NB4 (cell line): ENCODE measurements at regions not wholly inside any gene's neighbourhood (a gene's known extent, or its start where the extent isn't known, plus 50 kb on each side); places are given as distances from the start of the nearest gene placed in this dataset.

Experiments
- DNase-seq: peaks from one replicate; pipeline ENCODE4 v3.0.0; 2010; ENCODE audit warnings: low read depth
- H3K4me3 ChIP-seq: one replicate; pipeline ENCODE4 v1.5.1; 2011; ENCODE audit warnings: mild to moderate bottlenecking, low read depth, low read length, moderate library complexity
- CTCF ChIP-seq: IDR thresholded peaks from one replicate; pipeline ENCODE4 v1.5.1; 2012; ENCODE audit warnings: low read depth, low read length
- MAX ChIP-seq: IDR thresholded peaks from 2 replicates; pipeline ENCODE4 v1.6.1; 2011; ENCODE audit warnings: low read depth, low read length
- MYC ChIP-seq: IDR thresholded peaks from 2 replicates; pipeline ENCODE4 v1.6.1; 2011; ENCODE audit warnings: low read depth, low read length
- POLR2A ChIP-seq: IDR thresholded peaks from 2 replicates; pipeline ENCODE4 v1.6.1; 2011; ENCODE audit warnings: mild to moderate bottlenecking; ENCODE audit not compliant: insufficient read length; ENCODE audit errors: extremely low read depth

DNA sequence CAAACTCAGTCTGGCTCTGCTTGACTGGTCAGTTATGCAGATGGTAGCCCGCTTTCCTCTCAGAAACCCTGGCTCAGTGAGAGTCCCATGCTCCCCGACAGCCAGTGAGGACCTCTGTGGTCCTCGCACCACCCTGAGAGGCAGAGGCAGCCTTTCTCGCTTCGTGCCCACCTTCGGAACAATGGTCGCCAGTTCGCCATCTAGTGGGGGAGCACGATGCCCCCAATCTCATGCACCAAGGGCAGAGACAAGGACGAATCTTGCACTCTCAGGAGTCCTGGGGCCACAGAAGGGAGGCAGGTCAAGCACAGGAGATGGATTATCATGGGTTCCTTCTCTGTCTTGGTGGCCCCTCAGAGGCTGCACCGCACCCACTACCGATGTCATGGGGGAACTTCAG lies 75.2 kb downstream of the RHCG start:
- no peak overlapping the region for H3K4me3 ChIP-seq
- no peak for DNase-seq
- TF ChIP-seq POLR2A (no peak), MYC (no peak), CTCF (peak; percentile 18), MAX (no peak)

- peak; percentile 71 for DNase-seq
- no peak overlapping the region for H3K4me3 ChIP-seq
- TF ChIP-seq MAX (no peak), MYC (no peak)
These were observed 76.9 kb downstream of the RHCG start for GRCh38 chr15:89419370-89419984.

DNA sequence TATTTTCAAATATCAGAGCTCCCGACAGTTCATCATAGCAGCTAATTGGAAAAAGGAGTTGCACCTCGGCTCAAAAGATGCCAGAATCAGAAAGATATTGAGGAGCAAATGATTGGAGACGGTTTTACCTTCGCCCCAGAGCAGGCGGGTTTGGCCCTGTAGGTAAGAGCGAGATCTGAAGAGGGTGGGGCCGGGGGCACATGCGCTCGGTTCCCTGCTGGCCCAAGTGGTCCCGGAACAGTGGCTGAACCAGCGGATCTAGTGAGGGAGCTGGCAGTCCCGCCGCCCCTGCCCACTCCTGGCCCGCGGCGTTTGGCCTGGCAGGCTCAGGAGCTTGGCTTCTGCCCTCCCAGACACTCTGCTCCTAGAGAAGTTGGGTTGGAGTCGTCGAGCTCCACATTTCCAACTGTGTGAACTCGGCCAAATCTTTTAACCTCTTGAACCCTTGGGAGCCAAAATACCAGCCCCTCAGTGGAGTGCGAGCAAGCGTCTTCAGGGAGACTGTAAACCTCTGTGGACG lies 79.1 kb downstream of the RHCG start:
- TF ChIP-seq MAX (no peak), CTCF (no peak)
- DNase-seq, result no peak
- no peak overlapping the region for H3K4me3 ChIP-seq

- DNase-seq, result peak; percentile 88
- TF ChIP-seq MYC, result no peak
- peak; percentile 99 for TF ChIP-seq CTCF
- no peak overlapping the region for H3K4me3 ChIP-seq
These were observed 79.8 kb downstream of the RHCG start for GRCh38 chr15:89416339-89417183.

DNA sequence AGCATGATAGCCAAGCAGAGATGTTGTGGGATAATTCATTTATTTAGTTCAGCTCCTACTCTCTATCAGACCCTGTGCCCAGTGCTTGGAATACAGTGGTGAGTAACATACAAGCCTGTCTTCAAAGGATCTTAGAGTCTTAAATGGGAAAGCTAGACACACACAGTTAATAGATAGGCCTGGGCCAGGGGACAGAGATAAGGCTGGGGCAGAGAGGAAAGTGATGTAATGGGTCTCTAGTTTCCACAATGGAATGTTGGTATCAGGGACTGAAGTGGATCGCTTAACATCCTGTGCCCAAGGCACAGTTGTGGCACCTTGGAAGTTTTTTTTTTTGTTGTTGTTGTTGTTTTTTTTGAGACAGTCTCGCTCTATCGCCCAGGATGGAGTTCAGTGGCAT lies 79.9 kb upstream of the POLG start:
- DNase-seq, result no peak
- H3K4me3 ChIP-seq, result no peak overlapping the region
- TF ChIP-seq MYC, result no peak
- no peak for TF ChIP-seq CTCF

GRCh38 chr15:89413877-89414276 lies 79.3 kb upstream of the POLG start:
- TF ChIP-seq MYC, result no peak
- no peak overlapping the region for H3K4me3 ChIP-seq
- no peak for DNase-seq

DNA sequence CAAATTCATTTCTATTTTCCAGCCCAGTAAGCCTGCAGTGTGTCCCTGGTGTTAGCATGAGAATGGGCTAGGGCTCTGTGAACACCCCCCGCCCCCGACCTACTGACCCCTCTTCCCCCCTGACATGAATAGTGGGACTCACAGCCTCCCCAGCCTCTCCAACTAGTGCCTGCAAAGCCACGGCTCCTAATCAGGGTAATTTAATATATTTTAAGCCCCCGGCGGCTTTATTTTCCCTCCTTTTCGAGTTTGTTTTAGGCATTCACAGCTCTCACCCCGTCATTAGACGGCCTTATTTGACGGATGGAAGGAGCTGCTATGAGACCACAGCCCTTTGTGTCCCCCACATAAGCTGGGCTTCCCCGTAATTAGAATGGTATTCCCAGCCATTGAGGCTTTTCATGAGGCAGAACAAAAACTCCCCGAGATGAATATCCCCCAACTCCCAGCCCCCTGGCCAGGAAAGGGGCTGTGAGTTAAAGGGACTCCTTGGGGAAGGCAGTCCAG lies 78.3 kb upstream of the POLG start:
- H3K4me3 ChIP-seq, result no peak overlapping the region
- DNase-seq, result no peak
- no peak for TF ChIP-seq MYC
